ENCODE measurements at regions not wholly inside any gene's neighbourhood (a gene's known extent, or its start where the extent isn't known, plus 50 kb on each side); places are given as distances from the start of the nearest gene placed in this dataset.

- no peak overlapping the region for H3K4me3 Mint-ChIP-seq
- H3K27ac Mint-ChIP-seq: no peak overlapping the region
- H3K4me1 Mint-ChIP-seq (ENCODE audit: unreplicated experiment): no peaks in the 10 kb centered on the region
- no peaks in the 10 kb centered on the region for H3K27me3 Mint-ChIP-seq
- TF ChIP-seq CTCF (conservative IDR thresholded peaks at IDR 0.05): no peak
- H3K9me3 Mint-ChIP-seq: no peaks in the 10 kb centered on the region
- no peaks in the 10 kb centered on the region for H3K36me3 Mint-ChIP-seq
- DNase-seq (ENCODE audit: extremely low spot score, unreplicated experiment): no peak
Measured at GRCh38 chr4:32337403-32337802, 1617.2 kb downstream of the PCDH7 start.

GRCh38 chr4:32340591-32340990 lies 1620.4 kb downstream of the PCDH7 start:
- Mint-ChIP-seq H3K27me3 (no peaks in the 10 kb centered on the region), H3K4me1 (ENCODE audit: unreplicated experiment) (no peaks in the 10 kb centered on the region), H3K27ac (no peak overlapping the region), H3K4me3 (no peak overlapping the region), H3K9me3 (no peaks in the 10 kb centered on the region), H3K36me3 (no peaks in the 10 kb centered on the region)
- TF ChIP-seq CTCF (conservative IDR thresholded peaks at IDR 0.05): no peak
- DNase-seq (ENCODE audit: extremely low spot score, unreplicated experiment): no peak

- H3K4me1 Mint-ChIP-seq (ENCODE audit: unreplicated experiment): no peaks in the 10 kb centered on the region
- TF ChIP-seq CTCF (conservative IDR thresholded peaks at IDR 0.05): no peak
- no peak overlapping the region for H3K27ac Mint-ChIP-seq
- H3K27me3 Mint-ChIP-seq: no peaks in the 10 kb centered on the region
- H3K4me3 Mint-ChIP-seq: no peak overlapping the region
- DNase-seq (ENCODE audit: extremely low spot score, unreplicated experiment): no peak
- H3K9me3 Mint-ChIP-seq: no peaks in the 10 kb centered on the region
- H3K36me3 Mint-ChIP-seq: no peaks in the 10 kb centered on the region
Measured at GRCh38 chr4:32341342-32341741, 1621.2 kb downstream of the PCDH7 start.

GRCh38 chr4:32342054-32342453 lies 1621.9 kb downstream of the PCDH7 start:
- TF ChIP-seq CTCF (conservative IDR thresholded peaks at IDR 0.05): no peak
- DNase-seq (ENCODE audit: extremely low spot score, unreplicated experiment): no peak
- no peak overlapping the region for H3K4me3 Mint-ChIP-seq
- no peak overlapping the region for H3K27ac Mint-ChIP-seq
- H3K27me3 Mint-ChIP-seq: no peaks in the 10 kb centered on the region
- no peaks in the 10 kb centered on the region for H3K36me3 Mint-ChIP-seq
- H3K4me1 Mint-ChIP-seq (ENCODE audit: unreplicated experiment): no peaks in the 10 kb centered on the region
- H3K9me3 Mint-ChIP-seq: no peaks in the 10 kb centered on the region

GRCh38 chr4:32349026-32349425 lies 1628.9 kb downstream of the PCDH7 start:
- no peak for TF ChIP-seq CTCF (conservative IDR thresholded peaks at IDR 0.05)
- no peaks in the 10 kb centered on the region for H3K36me3 Mint-ChIP-seq
- H3K27ac Mint-ChIP-seq: no peak overlapping the region
- H3K4me3 Mint-ChIP-seq: no peak overlapping the region
- no peaks in the 10 kb centered on the region for H3K4me1 Mint-ChIP-seq (ENCODE audit: unreplicated experiment)
- H3K9me3 Mint-ChIP-seq: no peaks in the 10 kb centered on the region
- DNase-seq (ENCODE audit: extremely low spot score, unreplicated experiment): no peak
- H3K27me3 Mint-ChIP-seq: no peaks in the 10 kb centered on the region

GRCh38 chr4:32374206-32374605 lies 1654.0 kb downstream of the PCDH7 start:
- no peak for TF ChIP-seq CTCF (conservative IDR thresholded peaks at IDR 0.05)
- H3K4me3 Mint-ChIP-seq: no peak overlapping the region
- H3K27me3 Mint-ChIP-seq: no peaks in the 10 kb centered on the region
- H3K4me1 Mint-ChIP-seq (ENCODE audit: unreplicated experiment): no peaks in the 10 kb centered on the region
- DNase-seq (ENCODE audit: extremely low spot score, unreplicated experiment): no peak
- H3K9me3 Mint-ChIP-seq: no peaks in the 10 kb centered on the region
- H3K27ac Mint-ChIP-seq: no peak overlapping the region
- no peaks in the 10 kb centered on the region for H3K36me3 Mint-ChIP-seq

Measured in type B pancreatic cell (in vitro differentiated cells).